ENCODE measurements at regions not wholly inside any gene's neighbourhood (a gene's known extent, or its start where the extent isn't known, plus 50 kb on each side); places are given as distances from the start of the nearest gene placed in this dataset.

- Mint-ChIP-seq H3K9me3 (no peaks in the 10 kb centered on the region), H3K27me3 (ENCODE audit: low read depth in 3 of 3) (peaks cover 3 to 10% (median 6%) of the 10 kb centered on the region in 3 donors), H3K4me1 (no peaks in the 10 kb centered on the region), H3K36me3 (no peaks in the 10 kb centered on the region), H3K27ac (no peak overlapping the region), H3K4me3 (no peak overlapping the region)
- DNase-seq = no peak
Measured at GRCh38 chrX:39843318-39843717, 254.4 kb downstream of the BCOR start.

- Mint-ChIP-seq H3K4me1 (no peaks in the 10 kb centered on the region), H3K27me3 (ENCODE audit: low read depth in 3 of 3) (peaks cover 3 to 4% (median 4%) of the 10 kb centered on the region in 3 donors), H3K36me3 (peaks cover 0 to 4% (median 0%) of the 10 kb centered on the region in 3 donors), H3K27ac (no peak overlapping the region), H3K9me3 (no peaks in the 10 kb centered on the region), H3K4me3 (no peak overlapping the region)
- no peak for DNase-seq
Measured at GRCh38 chrX:39845233-39845632, 252.5 kb downstream of the BCOR start.

DNA sequence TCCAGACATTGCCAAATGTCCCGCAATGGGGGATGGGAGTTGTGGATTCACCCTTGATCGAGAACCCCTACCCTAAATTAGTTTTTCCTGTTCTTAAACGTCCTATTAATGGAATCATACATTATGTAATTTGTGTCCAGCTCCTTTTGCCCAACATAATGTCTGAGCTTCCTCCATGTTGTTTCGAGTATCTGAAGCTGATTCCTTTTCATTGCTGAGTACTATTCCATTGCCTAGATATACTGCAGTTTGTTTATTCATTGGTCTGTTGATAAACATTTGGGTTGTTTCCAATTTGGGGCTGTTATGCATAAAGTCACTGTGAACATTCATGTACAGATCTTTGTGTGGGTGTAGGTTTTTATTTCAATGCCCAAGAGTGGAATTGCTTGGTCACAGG is 251.3 kb downstream of the BCOR start:
- Mint-ChIP-seq H3K27me3 (ENCODE audit: low read depth in 3 of 3) (peaks cover 1 to 4% (median 4%) of the 10 kb centered on the region in 3 donors), H3K4me3 (no peak overlapping the region), H3K4me1 (peaks cover 5 to 10% of the 10 kb centered on the region in 2 donors), H3K27ac (no peak overlapping the region), H3K9me3 (no peaks in the 10 kb centered on the region), H3K36me3 (peaks cover 0 to 4% (median 0%) of the 10 kb centered on the region in 3 donors)
- DNase-seq = no peak

GRCh38 chrX:39848243-39848642 is 249.5 kb downstream of the BCOR start:
- H3K36me3 Mint-ChIP-seq = peaks cover 0 to 4% (median 0%) of the 10 kb centered on the region in 3 donors
- no peak for DNase-seq
- no peaks in the 10 kb centered on the region for H3K9me3 Mint-ChIP-seq
- peaks cover 1 to 4% (median 2%) of the 10 kb centered on the region in 3 donors for H3K27me3 Mint-ChIP-seq (ENCODE audit: low read depth in 3 of 3)
- H3K4me1 Mint-ChIP-seq = peaks cover 5 to 16% of the 10 kb centered on the region in 2 donors
- H3K27ac Mint-ChIP-seq = no peak overlapping the region
- H3K4me3 Mint-ChIP-seq = no peak overlapping the region

DNA sequence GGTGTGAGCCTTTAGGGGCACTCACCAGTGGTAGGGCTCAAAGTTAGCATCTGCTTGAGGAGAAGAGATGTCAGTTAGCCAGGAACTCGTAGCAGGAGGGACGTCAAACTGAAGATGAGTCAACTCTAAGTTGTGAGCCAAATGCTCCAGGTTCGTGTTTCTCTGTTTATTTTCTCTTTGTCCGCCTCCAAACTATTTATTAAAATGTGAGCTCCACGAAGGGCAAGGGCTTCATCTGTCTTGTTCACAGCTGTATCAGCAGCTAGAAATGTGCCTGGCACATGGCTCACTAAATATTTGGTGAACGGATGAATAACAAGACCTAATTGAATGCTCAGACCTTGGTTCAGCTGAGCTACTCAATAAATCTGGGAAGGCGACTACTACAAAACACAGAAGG is 248.9 kb downstream of the BCOR start:
- Mint-ChIP-seq H3K36me3 (peaks cover 0 to 4% (median 0%) of the 10 kb centered on the region in 3 donors), H3K9me3 (no peaks in the 10 kb centered on the region), H3K27me3 (ENCODE audit: low read depth in 3 of 3) (peaks cover 0 to 4% (median 2%) of the 10 kb centered on the region in 3 donors), H3K27ac (no peak overlapping the region), H3K4me1 (peaks cover 8 to 20% of the 10 kb centered on the region in 2 donors), H3K4me3 (no peak overlapping the region)
- no peak for DNase-seq

DNA sequence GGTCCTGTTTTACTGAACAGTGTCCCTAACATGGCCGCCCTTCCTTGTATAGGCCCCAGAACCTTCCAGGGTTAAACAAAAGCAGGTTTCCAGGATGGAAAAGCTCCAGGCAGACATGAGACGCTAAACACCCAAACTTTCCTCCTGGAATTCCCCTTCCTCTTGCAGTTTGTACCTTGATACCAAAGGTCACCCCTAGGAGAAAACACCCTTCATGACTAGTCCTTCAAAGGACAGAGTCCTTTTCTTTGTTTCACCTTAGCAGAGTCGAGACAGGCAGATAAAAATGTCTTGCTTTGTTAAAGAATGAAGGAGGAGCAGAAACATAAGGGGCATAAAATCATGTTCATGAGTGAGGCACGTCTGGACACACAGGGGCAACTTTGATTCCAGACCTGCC is 247.5 kb downstream of the BCOR start:
- no peak overlapping the region for H3K27ac Mint-ChIP-seq
- H3K27me3 Mint-ChIP-seq (ENCODE audit: low read depth in 3 of 3) = peaks cover 0 to 8% (median 7%) of the 10 kb centered on the region in 3 donors
- peaks cover 0 to 4% (median 0%) of the 10 kb centered on the region in 3 donors for H3K36me3 Mint-ChIP-seq
- H3K4me3 Mint-ChIP-seq = no peak overlapping the region
- no peaks in the 10 kb centered on the region for H3K9me3 Mint-ChIP-seq
- H3K4me1 Mint-ChIP-seq = peaks cover 21 to 33% of the 10 kb centered on the region in 2 donors
- DNase-seq = no peak

- Mint-ChIP-seq H3K27ac (no peak overlapping the region), H3K36me3 (peaks cover 0 to 4% (median 0%) of the 10 kb centered on the region in 3 donors), H3K9me3 (no peaks in the 10 kb centered on the region), H3K4me3 (no peak overlapping the region), H3K4me1 (peaks cover 26 to 37% of the 10 kb centered on the region in 2 donors), H3K27me3 (ENCODE audit: low read depth in 3 of 3) (peaks cover 0 to 9% (median 7%) of the 10 kb centered on the region in 3 donors)
- DNase-seq = no peak
Measured at GRCh38 chrX:39850630-39851152, 247.1 kb downstream of the BCOR start.

- DNase-seq = no peak
- H3K27ac Mint-ChIP-seq = peak overlapping the region in 3 of 6 donors; percentile 3 to 19 (median 18)
- H3K4me3 Mint-ChIP-seq = no peak overlapping the region
- H3K27me3 Mint-ChIP-seq (ENCODE audit: low read depth in 3 of 3) = peaks cover 0 to 11% (median 5%) of the 10 kb centered on the region in 3 donors
- peaks cover 0 to 4% (median 0%) of the 10 kb centered on the region in 3 donors for H3K36me3 Mint-ChIP-seq
- peaks cover 34 to 50% of the 10 kb centered on the region in 2 donors for H3K4me1 Mint-ChIP-seq
- H3K9me3 Mint-ChIP-seq = no peaks in the 10 kb centered on the region
Measured at GRCh38 chrX:39851745-39852455, 245.9 kb downstream of the BCOR start.

GRCh38 chrX:39852491-39852890 is 245.3 kb downstream of the BCOR start:
- H3K27me3 Mint-ChIP-seq (ENCODE audit: low read depth in 3 of 3) = peaks cover 0 to 11% (median 6%) of the 10 kb centered on the region in 3 donors

GRCh38 chrX:39853417-39854030 is 244.2 kb downstream of the BCOR start:
- Mint-ChIP-seq H3K36me3 (peaks cover 0 to 4% (median 0%) of the 10 kb centered on the region in 3 donors), H3K9me3 (no peaks in the 10 kb centered on the region), H3K4me1 (peaks cover 37 to 63% of the 10 kb centered on the region in 2 donors), H3K27me3 (ENCODE audit: low read depth in 3 of 3) (peaks cover 0 to 10% (median 7%) of the 10 kb centered on the region in 3 donors), H3K4me3 (peak overlapping the region in 4 of 5 donors; percentile 34 to 77 (median 57)), H3K27ac (peak overlapping the region; percentile 86 to 99 (median 95))
- no peak for DNase-seq

More at GRCh38 chrX:39852491-39852890, 245.3 kb downstream of the BCOR start:
- Mint-ChIP-seq H3K4me3 (peak overlapping the region in 2 of 5 donors; percentile 25 to 30), H3K4me1 (peaks cover 35 to 54% of the 10 kb centered on the region in 2 donors), H3K27ac (peak overlapping the region in 4 of 6 donors; percentile 18 to 41 (median 30)), H3K9me3 (no peaks in the 10 kb centered on the region), H3K36me3 (peaks cover 0 to 4% (median 0%) of the 10 kb centered on the region in 3 donors)
- DNase-seq = no peak

- peak overlapping the region; percentile 71 to 84 (median 80) for H3K4me3 Mint-ChIP-seq
- DNase-seq = peak; percentile 82 to 87 (median 84)
- peak overlapping the region; percentile 93 to 99 (median 98) for H3K27ac Mint-ChIP-seq
- H3K9me3 Mint-ChIP-seq = no peaks in the 10 kb centered on the region
- H3K4me1 Mint-ChIP-seq = peaks cover 41 to 70% of the 10 kb centered on the region in 2 donors
- H3K36me3 Mint-ChIP-seq = no peaks in the 10 kb centered on the region
- H3K27me3 Mint-ChIP-seq (ENCODE audit: low read depth in 3 of 3) = peaks cover 0 to 12% (median 7%) of the 10 kb centered on the region in 3 donors
Measured at GRCh38 chrX:39854772-39855747, 242.7 kb downstream of the BCOR start.

GRCh38 chrX:39855748-39856129 is 242.0 kb downstream of the BCOR start:
- Mint-ChIP-seq H3K27ac (peak overlapping the region; percentile 93 to 99 (median 98)), H3K4me3 (peak overlapping the region; percentile 71 to 84 (median 80)), H3K9me3 (no peaks in the 10 kb centered on the region), H3K27me3 (ENCODE audit: low read depth in 3 of 3) (peaks cover 3 to 17% (median 11%) of the 10 kb centered on the region in 3 donors), H3K4me1 (peaks cover 46 to 75% of the 10 kb centered on the region in 2 donors), H3K36me3 (no peaks in the 10 kb centered on the region)
- peak; percentile 51 to 64 (median 52) for DNase-seq

Measured in immature natural killer cell (primary cell).